ENCODE measurements at regions not wholly inside any gene's neighbourhood (a gene's known extent, or its start where the extent isn't known, plus 50 kb on each side); places are given as distances from the start of the nearest gene placed in this dataset.

DNA sequence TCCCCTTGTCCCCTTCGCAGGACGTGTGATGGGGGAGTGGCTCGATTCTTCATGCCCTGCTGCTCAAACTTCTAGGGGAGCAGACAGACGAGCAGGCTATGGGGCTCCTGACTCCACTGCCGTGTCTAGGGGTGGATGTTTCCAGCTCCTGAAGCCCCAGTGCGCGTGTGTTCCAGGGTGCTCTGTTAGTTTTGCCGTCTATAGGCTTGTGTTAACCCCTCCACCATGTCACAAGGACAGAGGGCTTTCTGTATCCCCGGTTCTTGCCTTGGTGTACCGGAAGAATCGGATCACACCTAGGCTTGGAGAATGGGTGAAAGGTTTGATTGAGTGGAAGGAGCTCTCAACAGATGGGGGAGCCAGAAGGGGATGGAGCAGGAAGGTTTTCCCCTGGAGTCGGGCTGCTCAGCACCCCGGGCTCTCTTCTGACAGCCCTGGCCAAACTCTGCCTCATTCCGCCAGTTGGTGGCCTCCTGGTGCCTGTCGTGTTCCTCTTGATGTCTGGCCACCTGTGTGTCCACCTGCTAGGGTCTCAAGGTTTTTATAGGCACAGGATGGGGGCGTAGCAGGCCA is 810.7 kb downstream of the BRD1 start:
- TF ChIP-seq, protein P1, sequence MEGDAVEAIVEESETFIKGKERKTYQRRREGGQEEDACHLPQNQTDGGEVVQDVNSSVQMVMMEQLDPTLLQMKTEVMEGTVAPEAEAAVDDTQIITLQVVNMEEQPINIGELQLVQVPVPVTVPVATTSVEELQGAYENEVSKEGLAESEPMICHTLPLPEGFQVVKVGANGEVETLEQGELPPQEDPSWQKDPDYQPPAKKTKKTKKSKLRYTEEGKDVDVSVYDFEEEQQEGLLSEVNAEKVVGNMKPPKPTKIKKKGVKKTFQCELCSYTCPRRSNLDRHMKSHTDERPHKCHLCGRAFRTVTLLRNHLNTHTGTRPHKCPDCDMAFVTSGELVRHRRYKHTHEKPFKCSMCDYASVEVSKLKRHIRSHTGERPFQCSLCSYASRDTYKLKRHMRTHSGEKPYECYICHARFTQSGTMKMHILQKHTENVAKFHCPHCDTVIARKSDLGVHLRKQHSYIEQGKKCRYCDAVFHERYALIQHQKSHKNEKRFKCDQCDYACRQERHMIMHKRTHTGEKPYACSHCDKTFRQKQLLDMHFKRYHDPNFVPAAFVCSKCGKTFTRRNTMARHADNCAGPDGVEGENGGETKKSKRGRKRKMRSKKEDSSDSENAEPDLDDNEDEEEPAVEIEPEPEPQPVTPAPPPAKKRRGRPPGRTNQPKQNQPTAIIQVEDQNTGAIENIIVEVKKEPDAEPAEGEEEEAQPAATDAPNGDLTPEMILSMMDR (IDR thresholded peaks at IDR 0.05): no peak
- no peak for TF ChIP-seq POLR2A (IDR thresholded peaks at IDR 0.05)

Measured in heart left ventricle (tissue), 13 donors.